ENCODE measurements at regions not wholly inside any gene's neighbourhood (a gene's known extent, or its start where the extent isn't known, plus 50 kb on each side); places are given as distances from the start of the nearest gene placed in this dataset.

DNA sequence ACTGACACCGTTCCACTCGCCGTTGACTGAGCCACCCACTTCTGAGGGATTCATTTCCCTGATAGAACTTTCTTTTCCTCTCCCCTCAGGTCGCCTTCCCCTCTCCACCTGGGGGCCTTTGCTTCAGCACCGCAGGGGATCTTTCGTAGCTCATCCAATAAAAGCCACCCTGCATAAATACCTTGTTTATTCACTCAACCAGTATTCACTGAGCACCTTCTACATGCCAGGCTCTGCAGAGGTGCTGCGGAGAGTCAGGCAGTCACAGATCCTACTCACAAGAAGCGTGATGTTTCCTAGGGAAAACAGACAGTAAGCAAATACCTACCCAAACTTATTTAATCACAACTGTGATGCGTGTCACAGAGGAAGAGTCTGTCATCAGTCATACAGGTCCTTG is 127.7 kb downstream of the TEX36 start:
- H3K9me3 ChIP-seq (ENCODE audit: control insufficient read depth, insufficient read depth, low read depth, low read length): no peaks in the 10 kb centered on the region
- no peak overlapping the region for H3K4me3 ChIP-seq (ENCODE audit: low read depth, low read length)
- no peak overlapping the region for H3K27ac ChIP-seq (ENCODE audit: low read depth, low read length)
- no peaks in the 10 kb centered on the region for H3K36me3 ChIP-seq (ENCODE audit: control insufficient read depth, insufficient read depth, low read length)
- peaks cover 4% of the 10 kb centered on the region; the same call in 1 of the 2 replicates for H3K4me1 ChIP-seq (ENCODE audit: control insufficient read depth, insufficient read depth, low read length)
- no peaks in the 10 kb centered on the region for H3K27me3 ChIP-seq (ENCODE audit: control insufficient read depth, insufficient read depth, low read length)
- H3K9ac ChIP-seq (ENCODE audit: low read length): no peak overlapping the region

DNA sequence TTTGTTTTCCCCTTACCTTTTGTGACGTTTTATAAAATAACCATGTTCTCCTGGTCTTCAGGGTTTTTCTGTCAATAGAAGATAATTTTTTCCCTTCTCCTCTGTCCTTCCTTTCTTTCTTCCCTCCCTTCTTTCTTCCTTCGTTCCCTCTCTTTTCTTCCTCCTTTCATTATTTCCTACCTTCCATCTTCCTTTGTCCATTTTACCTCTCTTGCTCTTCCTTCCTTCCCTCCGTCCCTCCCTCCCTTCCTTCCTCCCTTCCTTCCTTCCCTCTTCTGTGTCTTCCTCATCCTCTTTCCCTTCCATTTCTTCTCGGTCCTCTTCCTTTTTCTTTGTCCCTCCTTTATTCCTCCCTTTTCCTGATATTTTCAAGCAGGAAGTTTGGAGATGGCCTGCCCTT is 128.2 kb downstream of the TEX36 start:
- no peak overlapping the region for H3K4me3 ChIP-seq (ENCODE audit: low read depth, low read length)

DNA sequence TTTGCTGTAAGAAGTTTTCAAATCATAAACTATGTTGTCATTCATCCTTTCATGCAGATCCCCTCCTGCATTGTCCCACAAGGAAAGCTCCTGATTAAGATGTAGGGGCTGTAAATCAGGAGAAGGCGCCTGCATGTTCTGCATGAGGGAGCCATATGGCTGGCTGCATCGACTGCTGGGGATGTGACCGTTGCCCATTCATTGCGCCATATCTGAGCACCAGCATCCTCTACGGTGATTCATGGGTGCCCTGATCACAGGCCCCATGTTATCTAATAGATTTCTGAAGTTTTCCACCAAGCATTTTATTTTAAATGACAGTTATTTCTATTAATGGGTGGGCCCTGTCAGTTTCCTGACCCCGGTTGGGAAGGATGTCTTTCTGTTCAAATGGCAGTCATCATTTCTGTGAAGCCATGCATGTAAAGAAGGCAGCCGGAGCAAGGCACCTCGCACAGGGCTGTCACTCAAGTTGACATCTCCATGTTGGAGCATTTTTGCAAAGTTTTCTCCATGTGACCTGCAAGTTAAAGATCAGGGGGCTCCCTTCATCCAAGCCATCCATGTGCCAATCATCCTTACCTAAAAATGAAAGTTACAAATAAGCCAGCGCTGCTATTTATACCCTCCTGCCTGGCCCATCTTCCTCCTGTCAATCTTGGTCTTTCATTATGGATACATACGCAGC is 128.8 kb downstream of the TEX36 start:
- Histone ChIP-seq H3K4me3 (ENCODE audit: low read depth, low read length) (no peak overlapping the region), H3K36me3 (ENCODE audit: control insufficient read depth, insufficient read depth, low read length) (no peaks in the 10 kb centered on the region), H3K9me3 (ENCODE audit: control insufficient read depth, insufficient read depth, low read depth, low read length) (no peaks in the 10 kb centered on the region), H3K27me3 (ENCODE audit: control insufficient read depth, insufficient read depth, low read length) (no peaks in the 10 kb centered on the region), H3K4me1 (ENCODE audit: control insufficient read depth, insufficient read depth, low read length) (peaks cover 4% of the 10 kb centered on the region; the same call in 1 of the 2 replicates), H3K27ac (ENCODE audit: low read depth, low read length) (no peak overlapping the region), H3K9ac (ENCODE audit: low read length) (no peak overlapping the region)

More for the DNA sequence above, 128.2 kb downstream of the TEX36 start:
- Histone ChIP-seq H3K36me3 (ENCODE audit: control insufficient read depth, insufficient read depth, low read length) (no peaks in the 10 kb centered on the region), H3K9me3 (ENCODE audit: control insufficient read depth, insufficient read depth, low read depth, low read length) (no peaks in the 10 kb centered on the region), H3K27me3 (ENCODE audit: control insufficient read depth, insufficient read depth, low read length) (no peaks in the 10 kb centered on the region), H3K27ac (ENCODE audit: low read depth, low read length) (no peak overlapping the region), H3K9ac (ENCODE audit: low read length) (no peak overlapping the region), H3K4me1 (ENCODE audit: control insufficient read depth, insufficient read depth, low read length) (peaks cover 4% of the 10 kb centered on the region; the same call in 1 of the 2 replicates)

DNA sequence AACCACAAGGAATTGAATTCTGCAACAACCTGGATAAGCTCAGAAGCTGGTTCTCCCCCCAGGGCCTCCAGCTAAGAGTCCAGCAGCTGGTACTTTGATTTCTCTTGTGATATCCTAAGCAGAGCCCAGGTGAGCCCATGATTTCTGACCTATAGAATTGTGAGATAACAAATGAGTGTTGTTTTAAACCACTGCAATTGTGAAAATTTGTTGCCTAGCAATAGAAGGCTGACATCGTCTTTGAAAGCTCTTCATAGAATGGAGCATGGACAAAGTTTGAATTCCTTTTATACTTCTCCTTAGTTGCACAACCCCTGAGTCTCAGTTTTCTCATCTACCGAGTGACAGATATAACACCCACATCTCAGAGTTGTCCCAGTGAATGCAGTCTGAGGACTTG is 129.9 kb downstream of the TEX36 start:
- Histone ChIP-seq H3K27ac (ENCODE audit: low read depth, low read length) (no peak overlapping the region), H3K9me3 (ENCODE audit: control insufficient read depth, insufficient read depth, low read depth, low read length) (no peaks in the 10 kb centered on the region), H3K27me3 (ENCODE audit: control insufficient read depth, insufficient read depth, low read length) (no peaks in the 10 kb centered on the region), H3K9ac (ENCODE audit: low read length) (no peak overlapping the region), H3K4me3 (ENCODE audit: low read depth, low read length) (no peak overlapping the region), H3K36me3 (ENCODE audit: control insufficient read depth, insufficient read depth, low read length) (no peaks in the 10 kb centered on the region), H3K4me1 (ENCODE audit: control insufficient read depth, insufficient read depth, low read length) (peaks cover 4% of the 10 kb centered on the region; the same call in 1 of the 2 replicates)

DNA sequence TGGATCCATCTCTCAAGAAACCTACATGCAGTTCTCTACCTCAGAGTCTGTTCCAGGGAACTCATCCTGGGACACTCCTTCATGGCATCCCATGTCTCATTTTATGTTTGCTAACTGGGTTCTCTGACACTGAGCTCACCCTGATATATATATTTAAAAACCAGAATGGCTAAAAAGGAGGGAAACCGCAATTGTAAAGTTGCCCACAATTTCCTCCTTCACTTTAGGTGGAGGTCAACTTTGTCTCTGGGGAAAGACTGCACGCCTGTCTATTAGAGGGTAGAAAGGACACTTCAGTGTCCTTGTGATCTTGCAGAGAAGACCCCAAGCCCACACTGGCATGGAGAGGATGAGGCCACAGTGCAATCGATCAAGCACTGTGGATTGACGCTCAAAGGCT is 131.7 kb downstream of the TEX36 start:
- Histone ChIP-seq H3K27me3 (ENCODE audit: control insufficient read depth, insufficient read depth, low read length) (no peaks in the 10 kb centered on the region), H3K4me1 (ENCODE audit: control insufficient read depth, insufficient read depth, low read length) (peaks cover 6% of the 10 kb centered on the region; the same call in 1 of the 2 replicates), H3K9me3 (ENCODE audit: control insufficient read depth, insufficient read depth, low read depth, low read length) (no peaks in the 10 kb centered on the region), H3K27ac (ENCODE audit: low read depth, low read length) (no peak overlapping the region), H3K4me3 (ENCODE audit: low read depth, low read length) (no peak overlapping the region), H3K9ac (ENCODE audit: low read length) (no peak overlapping the region), H3K36me3 (ENCODE audit: control insufficient read depth, insufficient read depth, low read length) (no peaks in the 10 kb centered on the region)

DNA sequence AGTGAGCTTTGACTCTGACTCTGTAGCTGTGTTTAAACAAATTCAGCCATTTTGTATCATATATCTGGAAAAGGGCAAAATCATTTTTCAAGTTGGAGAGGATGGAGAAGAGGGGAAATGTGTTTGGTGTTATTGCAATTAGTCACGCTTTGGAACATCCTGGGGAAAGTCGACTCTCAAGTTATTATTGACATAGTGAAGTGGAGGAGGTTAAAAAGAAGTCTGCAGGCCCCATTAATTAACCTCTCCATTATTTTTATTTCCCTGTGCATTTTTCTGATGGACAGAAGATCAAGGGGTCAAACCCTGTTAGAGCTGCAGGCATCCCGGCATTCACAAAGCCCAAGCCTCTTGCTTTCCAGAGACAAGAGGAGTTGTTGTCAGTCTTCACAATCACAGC is 132.6 kb downstream of the TEX36 start:
- no peaks in the 10 kb centered on the region for H3K36me3 ChIP-seq (ENCODE audit: control insufficient read depth, insufficient read depth, low read length)
- peaks cover 10% of the 10 kb centered on the region for H3K4me1 ChIP-seq (ENCODE audit: control insufficient read depth, insufficient read depth, low read length)
- H3K4me3 ChIP-seq (ENCODE audit: low read depth, low read length): no peak overlapping the region
- H3K9ac ChIP-seq (ENCODE audit: low read length): no peak overlapping the region
- no peak overlapping the region for H3K27ac ChIP-seq (ENCODE audit: low read depth, low read length)
- H3K9me3 ChIP-seq (ENCODE audit: control insufficient read depth, insufficient read depth, low read depth, low read length): no peaks in the 10 kb centered on the region
- H3K27me3 ChIP-seq (ENCODE audit: control insufficient read depth, insufficient read depth, low read length): no peaks in the 10 kb centered on the region

DNA sequence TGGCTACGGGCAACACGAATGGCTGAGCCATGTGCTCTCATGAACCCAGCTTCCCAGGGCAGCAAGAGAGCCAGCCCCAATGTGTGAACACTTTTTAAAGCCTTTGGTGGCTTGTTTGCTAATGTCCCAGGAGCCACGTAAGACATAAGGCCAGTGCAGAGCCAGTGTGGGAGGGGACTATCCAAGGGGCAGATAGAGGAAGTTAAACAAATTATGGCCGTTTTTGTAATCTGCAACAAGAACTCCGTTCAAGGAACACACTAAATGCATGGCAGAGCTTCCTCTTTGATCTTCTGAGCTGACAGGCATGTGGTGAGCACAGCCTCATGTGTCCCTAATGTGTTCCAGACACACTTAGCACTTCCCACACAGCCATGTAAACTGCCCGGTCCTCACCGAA is 133.3 kb downstream of the TEX36 start:
- Histone ChIP-seq H3K36me3 (ENCODE audit: control insufficient read depth, insufficient read depth, low read length) (no peaks in the 10 kb centered on the region), H3K27me3 (ENCODE audit: control insufficient read depth, insufficient read depth, low read length) (no peaks in the 10 kb centered on the region), H3K9ac (ENCODE audit: low read length) (no peak overlapping the region), H3K4me1 (ENCODE audit: control insufficient read depth, insufficient read depth, low read length) (peaks cover 12% of the 10 kb centered on the region), H3K4me3 (ENCODE audit: low read depth, low read length) (no peak overlapping the region), H3K27ac (ENCODE audit: low read depth, low read length) (no peak overlapping the region), H3K9me3 (ENCODE audit: control insufficient read depth, insufficient read depth, low read depth, low read length) (no peaks in the 10 kb centered on the region)

DNA sequence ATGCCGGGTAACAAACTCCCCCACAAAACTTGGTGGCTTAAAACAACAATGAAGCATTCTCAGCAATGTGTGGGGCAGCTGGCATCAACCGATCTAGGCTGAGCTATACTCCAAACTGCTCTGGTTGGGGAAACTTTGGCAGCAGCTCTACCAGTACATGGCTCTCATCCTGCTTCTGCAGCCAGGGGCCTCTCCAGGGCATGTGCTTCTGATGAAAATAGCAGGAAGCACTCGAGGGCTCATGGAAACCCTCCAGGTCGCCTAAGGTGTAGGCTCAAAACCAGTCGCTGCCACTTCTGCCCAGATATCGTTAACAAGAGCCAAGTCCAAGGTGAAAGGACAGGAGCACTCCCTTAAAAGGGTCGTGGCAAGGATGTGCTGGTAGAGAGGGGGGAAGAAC is 134.1 kb downstream of the TEX36 start:
- H3K4me3 ChIP-seq (ENCODE audit: low read depth, low read length): no peak overlapping the region
- H3K27ac ChIP-seq (ENCODE audit: low read depth, low read length): no peak overlapping the region

DNA sequence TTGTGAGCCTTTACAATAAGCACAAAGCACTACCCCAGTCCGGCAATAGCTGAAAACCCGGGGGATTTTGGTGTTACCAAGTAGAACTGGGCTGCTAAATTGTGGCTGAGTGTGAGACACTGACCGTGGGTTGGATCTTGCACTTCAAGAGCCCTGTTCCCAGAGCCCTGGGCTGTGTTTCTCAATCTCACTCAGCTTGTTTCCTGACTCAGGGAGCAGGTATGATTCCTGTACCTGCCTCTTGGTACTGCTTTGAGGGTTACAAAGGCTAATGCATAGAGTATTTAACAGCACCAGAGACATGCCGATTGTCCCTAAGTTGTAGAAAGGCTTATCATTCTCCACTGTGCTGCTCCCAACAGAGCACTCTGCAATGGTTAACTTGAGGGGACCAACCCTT is 134.6 kb downstream of the TEX36 start:
- Histone ChIP-seq H3K9me3 (ENCODE audit: control insufficient read depth, insufficient read depth, low read depth, low read length) (no peaks in the 10 kb centered on the region), H3K4me3 (ENCODE audit: low read depth, low read length) (no peak overlapping the region), H3K9ac (ENCODE audit: low read length) (no peak overlapping the region), H3K27me3 (ENCODE audit: control insufficient read depth, insufficient read depth, low read length) (no peaks in the 10 kb centered on the region), H3K4me1 (ENCODE audit: control insufficient read depth, insufficient read depth, low read length) (peaks cover 12% of the 10 kb centered on the region), H3K36me3 (ENCODE audit: control insufficient read depth, insufficient read depth, low read length) (no peaks in the 10 kb centered on the region), H3K27ac (ENCODE audit: low read depth, low read length) (no peak overlapping the region)

More for the DNA sequence above, 134.1 kb downstream of the TEX36 start:
- no peaks in the 10 kb centered on the region for H3K9me3 ChIP-seq (ENCODE audit: control insufficient read depth, insufficient read depth, low read depth, low read length)
- no peaks in the 10 kb centered on the region for H3K36me3 ChIP-seq (ENCODE audit: control insufficient read depth, insufficient read depth, low read length)
- peaks cover 12% of the 10 kb centered on the region for H3K4me1 ChIP-seq (ENCODE audit: control insufficient read depth, insufficient read depth, low read length)
- H3K27me3 ChIP-seq (ENCODE audit: control insufficient read depth, insufficient read depth, low read length): no peaks in the 10 kb centered on the region
- H3K9ac ChIP-seq (ENCODE audit: low read length): no peak overlapping the region

DNA sequence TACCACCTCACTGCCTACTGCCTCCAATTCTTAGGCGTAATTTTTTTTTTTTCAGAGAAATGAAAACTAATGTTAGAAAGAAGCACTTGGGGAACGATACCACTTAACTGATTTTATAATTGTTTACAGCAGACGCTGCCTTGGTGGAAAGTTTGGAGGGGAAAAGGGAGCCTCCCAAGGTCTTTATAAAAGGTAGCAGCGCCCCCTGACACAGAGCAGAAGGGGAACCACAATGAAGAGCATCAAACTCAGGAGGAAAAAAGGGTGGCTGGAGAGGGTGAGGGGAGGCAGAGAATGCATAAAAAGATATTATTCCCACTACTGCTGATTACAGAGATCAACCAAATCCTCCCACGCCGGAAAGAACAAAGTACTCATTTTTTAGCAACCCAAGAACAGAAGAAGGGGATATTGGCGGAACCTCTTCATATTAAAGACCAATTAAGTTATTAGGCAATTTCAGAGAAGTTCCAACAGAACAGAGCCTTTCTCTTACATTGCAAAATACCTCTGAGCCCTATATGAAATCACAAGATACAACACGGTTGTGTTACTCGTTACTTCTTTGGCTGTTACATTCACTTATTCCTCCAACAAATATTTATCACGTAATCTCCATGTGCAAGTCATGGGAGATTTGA is 135.8 kb downstream of the TEX36 start:
- H3K4me3 ChIP-seq (ENCODE audit: low read depth, low read length): no peak overlapping the region
- H3K27me3 ChIP-seq (ENCODE audit: control insufficient read depth, insufficient read depth, low read length): no peaks in the 10 kb centered on the region
- peaks cover 12% of the 10 kb centered on the region for H3K4me1 ChIP-seq (ENCODE audit: control insufficient read depth, insufficient read depth, low read length)
- H3K9me3 ChIP-seq (ENCODE audit: control insufficient read depth, insufficient read depth, low read depth, low read length): no peaks in the 10 kb centered on the region
- no peak overlapping the region for H3K27ac ChIP-seq (ENCODE audit: low read depth, low read length)
- no peak overlapping the region for H3K9ac ChIP-seq (ENCODE audit: low read length)
- H3K36me3 ChIP-seq (ENCODE audit: control insufficient read depth, insufficient read depth, low read length): no peaks in the 10 kb centered on the region

DNA sequence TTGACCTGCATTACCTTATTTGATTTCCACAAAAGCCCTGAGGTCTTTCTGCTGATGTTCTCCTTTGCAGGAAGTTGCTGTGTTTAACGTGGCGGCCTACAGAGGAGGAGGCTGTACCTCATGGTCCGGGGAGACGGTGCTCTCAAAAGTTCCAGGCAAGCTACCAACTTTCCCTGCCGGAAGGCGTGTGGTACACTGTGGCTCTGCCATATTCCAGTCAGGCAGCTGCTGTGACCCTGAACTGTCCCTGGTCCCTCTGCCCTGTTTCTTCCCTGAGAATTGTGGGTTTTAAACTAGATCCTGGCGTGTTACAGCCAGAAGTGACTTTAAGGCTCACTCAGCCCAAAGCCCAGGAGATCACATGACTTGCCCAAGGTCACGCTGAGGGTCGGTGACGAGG is 139.2 kb downstream of the TEX36 start:
- Histone ChIP-seq H3K9me3 (ENCODE audit: control insufficient read depth, insufficient read depth, low read depth, low read length) (no peaks in the 10 kb centered on the region), H3K4me1 (ENCODE audit: control insufficient read depth, insufficient read depth, low read length) (peaks cover 12% of the 10 kb centered on the region), H3K27me3 (ENCODE audit: control insufficient read depth, insufficient read depth, low read length) (no peaks in the 10 kb centered on the region), H3K27ac (ENCODE audit: low read depth, low read length) (no peak overlapping the region), H3K9ac (ENCODE audit: low read length) (no peak overlapping the region), H3K4me3 (ENCODE audit: low read depth, low read length) (no peak overlapping the region), H3K36me3 (ENCODE audit: control insufficient read depth, insufficient read depth, low read length) (no peaks in the 10 kb centered on the region)

Measured in HUES6 (cell line).